ENCODE measurements at regions not wholly inside any gene's neighbourhood (a gene's known extent, or its start where the extent isn't known, plus 50 kb on each side); places are given as distances from the start of the nearest gene placed in this dataset.
"Not testable (repeated sequence)": the region's sequence is repeated elsewhere in the genome, so short reads cannot be mapped to it uniquely, and the experiment has no call there.

DNA sequence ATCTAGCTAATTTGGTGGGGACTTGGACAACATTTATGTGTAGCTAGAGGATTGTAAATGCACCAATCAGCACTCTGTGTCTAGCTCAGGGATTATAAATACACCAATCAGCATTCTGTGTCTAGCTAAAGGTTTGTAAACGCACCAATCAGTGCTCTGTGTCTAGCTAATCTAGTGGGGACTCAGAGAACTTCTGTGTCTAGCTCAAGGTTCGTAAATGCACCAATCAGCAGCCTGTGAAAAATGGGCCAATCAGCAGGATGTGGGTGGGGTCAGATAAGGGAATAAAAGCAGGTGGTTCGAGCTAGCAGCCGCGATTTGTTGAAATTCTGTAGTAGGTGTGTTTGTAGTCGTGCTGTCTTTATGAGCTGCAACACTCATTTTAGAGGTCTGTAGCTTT lies 154.8 kb upstream of the RREB1 start:
- not testable (repeated sequence) for TF ChIP-seq JUND (IDR thresholded peaks at IDR 0.05); RFX5 (IDR thresholded peaks at IDR 0.05; ENCODE audit: low read length); YY1 (IDR thresholded peaks at IDR 0.05; ENCODE audit: low read depth); RAD21 (IDR thresholded peaks at IDR 0.05; ENCODE audit: low read length); NRF1 (IDR thresholded peaks at IDR 0.05; ENCODE audit: low read depth, low read length); MEF2A (IDR thresholded peaks at IDR 0.05; ENCODE audit: borderline replicate concordance, low read depth); SMC3 (IDR thresholded peaks at IDR 0.05; ENCODE audit: low read depth, low read length)
- TF ChIP-seq, protein P1, sequence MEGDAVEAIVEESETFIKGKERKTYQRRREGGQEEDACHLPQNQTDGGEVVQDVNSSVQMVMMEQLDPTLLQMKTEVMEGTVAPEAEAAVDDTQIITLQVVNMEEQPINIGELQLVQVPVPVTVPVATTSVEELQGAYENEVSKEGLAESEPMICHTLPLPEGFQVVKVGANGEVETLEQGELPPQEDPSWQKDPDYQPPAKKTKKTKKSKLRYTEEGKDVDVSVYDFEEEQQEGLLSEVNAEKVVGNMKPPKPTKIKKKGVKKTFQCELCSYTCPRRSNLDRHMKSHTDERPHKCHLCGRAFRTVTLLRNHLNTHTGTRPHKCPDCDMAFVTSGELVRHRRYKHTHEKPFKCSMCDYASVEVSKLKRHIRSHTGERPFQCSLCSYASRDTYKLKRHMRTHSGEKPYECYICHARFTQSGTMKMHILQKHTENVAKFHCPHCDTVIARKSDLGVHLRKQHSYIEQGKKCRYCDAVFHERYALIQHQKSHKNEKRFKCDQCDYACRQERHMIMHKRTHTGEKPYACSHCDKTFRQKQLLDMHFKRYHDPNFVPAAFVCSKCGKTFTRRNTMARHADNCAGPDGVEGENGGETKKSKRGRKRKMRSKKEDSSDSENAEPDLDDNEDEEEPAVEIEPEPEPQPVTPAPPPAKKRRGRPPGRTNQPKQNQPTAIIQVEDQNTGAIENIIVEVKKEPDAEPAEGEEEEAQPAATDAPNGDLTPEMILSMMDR (IDR thresholded peaks at IDR 0.05): not testable (repeated sequence)

Measured in SK-N-SH (cell line).